ENCODE measurements at regions not wholly inside any gene's neighbourhood (a gene's known extent, or its start where the extent isn't known, plus 50 kb on each side); places are given as distances from the start of the nearest gene placed in this dataset.
"Not testable (repeated sequence)": the region's sequence is repeated elsewhere in the genome, so short reads cannot be mapped to it uniquely, and the experiment has no call there.

GRCh38 chr4:126183206-126183605 lies 868.5 kb downstream of the FAT4 start:
- no peak overlapping the region for H3K9ac ChIP-seq (ENCODE audit: low read depth in 1 of 2, low read length in 2 of 2)
- H3K36me3 ChIP-seq (ENCODE audit: control insufficient read depth in 2 of 2, insufficient read depth in 2 of 2, low read length in 2 of 2) = no peaks in the 10 kb centered on the region
- H3K27me3 ChIP-seq (ENCODE audit: control insufficient read depth in 2 of 2, insufficient read depth in 2 of 2, low read length in 2 of 2) = no peaks in the 10 kb centered on the region
- no peak overlapping the region for H3K4me3 ChIP-seq (ENCODE audit: low read length in 2 of 2)
- H3K4me1 ChIP-seq (ENCODE audit: control insufficient read depth in 2 of 2, insufficient read depth in 2 of 2, low read length in 2 of 2) = no peaks in the 10 kb centered on the region
- H3K27ac ChIP-seq (ENCODE audit: low read depth in 2 of 2, low read length in 2 of 2) = no peak overlapping the region
- no peaks in the 10 kb centered on the region for H3K9me3 ChIP-seq (ENCODE audit: control insufficient read depth in 2 of 2, low read length in 2 of 2)

- H3K27ac ChIP-seq (ENCODE audit: low read depth in 2 of 2, low read length in 2 of 2) = no peak overlapping the region
- no peaks in the 10 kb centered on the region for H3K4me1 ChIP-seq (ENCODE audit: control insufficient read depth in 2 of 2, insufficient read depth in 2 of 2, low read length in 2 of 2)
- no peak overlapping the region for H3K9ac ChIP-seq (ENCODE audit: low read depth in 1 of 2, low read length in 2 of 2)
- H3K4me3 ChIP-seq (ENCODE audit: low read length in 2 of 2) = no peak overlapping the region
- no peaks in the 10 kb centered on the region for H3K36me3 ChIP-seq (ENCODE audit: control insufficient read depth in 2 of 2, insufficient read depth in 2 of 2, low read length in 2 of 2)
- no peaks in the 10 kb centered on the region for H3K9me3 ChIP-seq (ENCODE audit: control insufficient read depth in 2 of 2, low read length in 2 of 2)
- no peaks in the 10 kb centered on the region for H3K27me3 ChIP-seq (ENCODE audit: control insufficient read depth in 2 of 2, insufficient read depth in 2 of 2, low read length in 2 of 2)
Observed at GRCh38 chr4:126191536-126191935, 876.8 kb downstream of the FAT4 start.

- no peak overlapping the region for H3K27ac ChIP-seq (ENCODE audit: low read depth in 2 of 2, low read length in 2 of 2)
- no peaks in the 10 kb centered on the region for H3K9me3 ChIP-seq (ENCODE audit: control insufficient read depth in 2 of 2, low read length in 2 of 2)
- H3K36me3 ChIP-seq (ENCODE audit: control insufficient read depth in 2 of 2, insufficient read depth in 2 of 2, low read length in 2 of 2) = no peaks in the 10 kb centered on the region
- H3K4me1 ChIP-seq (ENCODE audit: control insufficient read depth in 2 of 2, insufficient read depth in 2 of 2, low read length in 2 of 2) = no peaks in the 10 kb centered on the region
- H3K27me3 ChIP-seq (ENCODE audit: control insufficient read depth in 2 of 2, insufficient read depth in 2 of 2, low read length in 2 of 2) = no peaks in the 10 kb centered on the region
- no peak overlapping the region for H3K9ac ChIP-seq (ENCODE audit: low read depth in 1 of 2, low read length in 2 of 2)
- no peak overlapping the region for H3K4me3 ChIP-seq (ENCODE audit: low read length in 2 of 2)
Observed at GRCh38 chr4:126192506-126192905, 877.8 kb downstream of the FAT4 start.

- not testable (repeated sequence) for H3K9me3 ChIP-seq (ENCODE audit: control insufficient read depth in 2 of 2, low read length in 2 of 2); H3K36me3 ChIP-seq (ENCODE audit: control insufficient read depth in 2 of 2, insufficient read depth in 2 of 2, low read length in 2 of 2); H3K27ac ChIP-seq (ENCODE audit: low read depth in 2 of 2, low read length in 2 of 2); H3K4me3 ChIP-seq (ENCODE audit: low read length in 2 of 2); H3K9ac ChIP-seq (ENCODE audit: low read depth in 1 of 2, low read length in 2 of 2); H3K27me3 ChIP-seq (ENCODE audit: control insufficient read depth in 2 of 2, insufficient read depth in 2 of 2, low read length in 2 of 2); H3K4me1 ChIP-seq (ENCODE audit: control insufficient read depth in 2 of 2, insufficient read depth in 2 of 2, low read length in 2 of 2)
Observed at GRCh38 chr4:126201251-126202138, 886.7 kb downstream of the FAT4 start.

- Histone ChIP-seq H3K27ac (ENCODE audit: low read depth in 2 of 2, low read length in 2 of 2) (no peak overlapping the region), H3K4me1 (ENCODE audit: control insufficient read depth in 2 of 2, insufficient read depth in 2 of 2, low read length in 2 of 2) (no peaks in the 10 kb centered on the region), H3K9ac (ENCODE audit: low read depth in 1 of 2, low read length in 2 of 2) (no peak overlapping the region), H3K36me3 (ENCODE audit: control insufficient read depth in 2 of 2, insufficient read depth in 2 of 2, low read length in 2 of 2) (no peaks in the 10 kb centered on the region), H3K27me3 (ENCODE audit: control insufficient read depth in 2 of 2, insufficient read depth in 2 of 2, low read length in 2 of 2) (no peaks in the 10 kb centered on the region), H3K9me3 (ENCODE audit: control insufficient read depth in 2 of 2, low read length in 2 of 2) (no peaks in the 10 kb centered on the region), H3K4me3 (ENCODE audit: low read length in 2 of 2) (no peak overlapping the region)
Observed at GRCh38 chr4:126202226-126202625, 887.5 kb downstream of the FAT4 start.

GRCh38 chr4:126207910-126208309 lies 893.2 kb downstream of the FAT4 start:
- Histone ChIP-seq H3K9ac (ENCODE audit: low read depth in 1 of 2, low read length in 2 of 2) (no peak overlapping the region), H3K27ac (ENCODE audit: low read depth in 2 of 2, low read length in 2 of 2) (no peak overlapping the region), H3K27me3 (ENCODE audit: control insufficient read depth in 2 of 2, insufficient read depth in 2 of 2, low read length in 2 of 2) (no peaks in the 10 kb centered on the region), H3K4me1 (ENCODE audit: control insufficient read depth in 2 of 2, insufficient read depth in 2 of 2, low read length in 2 of 2) (no peaks in the 10 kb centered on the region), H3K4me3 (ENCODE audit: low read length in 2 of 2) (no peak overlapping the region), H3K36me3 (ENCODE audit: control insufficient read depth in 2 of 2, insufficient read depth in 2 of 2, low read length in 2 of 2) (no peaks in the 10 kb centered on the region), H3K9me3 (ENCODE audit: control insufficient read depth in 2 of 2, low read length in 2 of 2) (no peaks in the 10 kb centered on the region)

- no peak overlapping the region for H3K27ac ChIP-seq (ENCODE audit: low read depth in 2 of 2, low read length in 2 of 2)
- H3K27me3 ChIP-seq (ENCODE audit: control insufficient read depth in 2 of 2, insufficient read depth in 2 of 2, low read length in 2 of 2) = no peaks in the 10 kb centered on the region
- H3K4me3 ChIP-seq (ENCODE audit: low read length in 2 of 2) = no peak overlapping the region
- no peaks in the 10 kb centered on the region for H3K9me3 ChIP-seq (ENCODE audit: control insufficient read depth in 2 of 2, low read length in 2 of 2)
- no peaks in the 10 kb centered on the region for H3K4me1 ChIP-seq (ENCODE audit: control insufficient read depth in 2 of 2, insufficient read depth in 2 of 2, low read length in 2 of 2)
- no peaks in the 10 kb centered on the region for H3K36me3 ChIP-seq (ENCODE audit: control insufficient read depth in 2 of 2, insufficient read depth in 2 of 2, low read length in 2 of 2)
- H3K9ac ChIP-seq (ENCODE audit: low read depth in 1 of 2, low read length in 2 of 2) = no peak overlapping the region
Observed at GRCh38 chr4:126209147-126209546, 894.4 kb downstream of the FAT4 start.

- Histone ChIP-seq H3K4me1 (ENCODE audit: control insufficient read depth in 2 of 2, insufficient read depth in 2 of 2, low read length in 2 of 2) (no peaks in the 10 kb centered on the region), H3K27me3 (ENCODE audit: control insufficient read depth in 2 of 2, insufficient read depth in 2 of 2, low read length in 2 of 2) (no peaks in the 10 kb centered on the region), H3K4me3 (ENCODE audit: low read length in 2 of 2) (no peak overlapping the region), H3K36me3 (ENCODE audit: control insufficient read depth in 2 of 2, insufficient read depth in 2 of 2, low read length in 2 of 2) (no peaks in the 10 kb centered on the region), H3K9me3 (ENCODE audit: control insufficient read depth in 2 of 2, low read length in 2 of 2) (no peaks in the 10 kb centered on the region), H3K27ac (ENCODE audit: low read depth in 2 of 2, low read length in 2 of 2) (no peak overlapping the region), H3K9ac (ENCODE audit: low read depth in 1 of 2, low read length in 2 of 2) (no peak overlapping the region)
Observed at GRCh38 chr4:126213996-126214395, 899.2 kb downstream of the FAT4 start.

- Histone ChIP-seq H3K9ac (ENCODE audit: low read depth in 1 of 2, low read length in 2 of 2) (no peak overlapping the region), H3K27me3 (ENCODE audit: control insufficient read depth in 2 of 2, insufficient read depth in 2 of 2, low read length in 2 of 2) (no peaks in the 10 kb centered on the region), H3K4me1 (ENCODE audit: control insufficient read depth in 2 of 2, insufficient read depth in 2 of 2, low read length in 2 of 2) (no peaks in the 10 kb centered on the region), H3K36me3 (ENCODE audit: control insufficient read depth in 2 of 2, insufficient read depth in 2 of 2, low read length in 2 of 2) (no peaks in the 10 kb centered on the region), H3K4me3 (ENCODE audit: low read length in 2 of 2) (no peak overlapping the region), H3K9me3 (ENCODE audit: control insufficient read depth in 2 of 2, low read length in 2 of 2) (no peaks in the 10 kb centered on the region), H3K27ac (ENCODE audit: low read depth in 2 of 2, low read length in 2 of 2) (no peak overlapping the region)
Observed at GRCh38 chr4:126215759-126216158, 901.0 kb downstream of the FAT4 start.

- Histone ChIP-seq H3K27me3 (ENCODE audit: control insufficient read depth in 2 of 2, insufficient read depth in 2 of 2, low read length in 2 of 2) (no peaks in the 10 kb centered on the region), H3K9ac (ENCODE audit: low read depth in 1 of 2, low read length in 2 of 2) (no peak overlapping the region), H3K9me3 (ENCODE audit: control insufficient read depth in 2 of 2, low read length in 2 of 2) (no peaks in the 10 kb centered on the region), H3K27ac (ENCODE audit: low read depth in 2 of 2, low read length in 2 of 2) (no peak overlapping the region), H3K4me1 (ENCODE audit: control insufficient read depth in 2 of 2, insufficient read depth in 2 of 2, low read length in 2 of 2) (no peaks in the 10 kb centered on the region), H3K36me3 (ENCODE audit: control insufficient read depth in 2 of 2, insufficient read depth in 2 of 2, low read length in 2 of 2) (no peaks in the 10 kb centered on the region), H3K4me3 (ENCODE audit: low read length in 2 of 2) (no peak overlapping the region)
Observed at GRCh38 chr4:126216611-126217010, 901.9 kb downstream of the FAT4 start.

Measured in mucosa of rectum (tissue), 2 donors.